HUES64 (cell line): ENCODE measurements at regions not wholly inside any gene's neighbourhood (a gene's known extent, or its start where the extent isn't known, plus 50 kb on each side); places are given as distances from the start of the nearest gene placed in this dataset.

Source experiments
- H3K27ac ChIP-seq: 2 replicates; pipeline ENCODE4 v1.7.0; 2013; ENCODE audit warnings: low read depth, low read length, inconsistent platforms
- H3K27me3 ChIP-seq: 2 replicates; pipeline ENCODE4 v1.6.1; 2013; ENCODE audit warnings: mild to moderate bottlenecking, low read length; ENCODE audit not compliant: insufficient read depth
- H3K36me3 ChIP-seq: 2 replicates; pipeline ENCODE4 v1.6.1; 2013; ENCODE audit warnings: mild to moderate bottlenecking, low read length; ENCODE audit not compliant: insufficient read depth
- H3K4me1 ChIP-seq: 2 replicates; pipeline ENCODE4 v1.6.1; 2013; ENCODE audit warnings: mild to moderate bottlenecking, low read length, moderate library complexity; ENCODE audit not compliant: insufficient read depth
- H3K4me3 ChIP-seq: 2 replicates; pipeline ENCODE4 v1.5.1; 2013; ENCODE audit warnings: mild to moderate bottlenecking, low read length, moderate library complexity
- H3K9ac ChIP-seq: 2 replicates; pipeline ENCODE4 v1.6.1; 2013; ENCODE audit warnings: mild to moderate bottlenecking, low read depth, low read length
- H3K9me3 ChIP-seq: 2 replicates; pipeline ENCODE4 v1.6.1; 2013; ENCODE audit warnings: low read depth, low read length; ENCODE audit not compliant: insufficient read depth
- WGBS: fragments of 150-250, 120-280 bp; methylation state at CpG from one replicate; pipeline ENCODE4 v1.1.7; 2013; ENCODE audit warnings: missing lambda C conversion rate; 5-methylcytosine and 5-hydroxymethylcytosine counted together

DNA sequence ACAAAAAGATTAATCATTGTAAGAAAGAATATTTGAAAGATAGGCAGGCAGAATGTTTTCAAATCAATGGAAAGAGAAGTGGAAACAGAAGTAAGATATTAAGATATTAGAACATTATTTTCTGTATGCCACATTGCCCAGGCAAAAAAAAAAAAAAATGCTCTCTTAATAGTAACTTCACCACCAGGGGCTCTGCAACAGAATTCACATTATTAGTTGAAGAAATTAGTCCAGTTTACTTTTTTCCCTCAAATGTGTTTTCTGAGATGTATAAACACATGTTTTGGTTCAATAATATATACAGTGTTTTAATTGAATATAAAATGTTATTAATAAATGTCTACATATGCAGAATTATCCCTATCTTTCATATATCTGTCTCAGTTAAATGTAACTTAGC lies 78.0 kb upstream of the ADAD1 start:
- H3K4me3 ChIP-seq, result no peak overlapping the region
- no peak overlapping the region for H3K9ac ChIP-seq
- H3K27ac ChIP-seq, result no peak overlapping the region

GRCh38 chr4:122305853-122306252 lies 73.0 kb upstream of the ADAD1 start:
- 78% methylated on average over 1 of the region's 1 CpG for WGBS
- Histone ChIP-seq H3K9ac (no peak overlapping the region), H3K36me3 (peaks cover 68% of the 10 kb centered on the region), H3K4me3 (no peak overlapping the region), H3K27ac (no peak overlapping the region), H3K27me3 (no peaks in the 10 kb centered on the region), H3K4me1 (no peaks in the 10 kb centered on the region; the same call in 1 of the 2 replicates), H3K9me3 (no peaks in the 10 kb centered on the region)

More for the DNA sequence above, 78.0 kb upstream of the ADAD1 start:
- Histone ChIP-seq H3K27me3 (no peaks in the 10 kb centered on the region), H3K36me3 (peaks cover 29% of the 10 kb centered on the region), H3K9me3 (no peaks in the 10 kb centered on the region), H3K4me1 (no peaks in the 10 kb centered on the region; the same call in 1 of the 2 replicates)

GRCh38 chr4:122309988-122310626 lies 68.7 kb upstream of the ADAD1 start:
- H3K4me1 ChIP-seq, result no peaks in the 10 kb centered on the region; the same call in 1 of the 2 replicates
- H3K27ac ChIP-seq, result no peak overlapping the region
- H3K4me3 ChIP-seq, result no peak overlapping the region
- peaks cover 58% of the 10 kb centered on the region for H3K36me3 ChIP-seq
- H3K27me3 ChIP-seq, result no peaks in the 10 kb centered on the region
- no peak overlapping the region for H3K9ac ChIP-seq
- no peaks in the 10 kb centered on the region for H3K9me3 ChIP-seq
- 100% methylated on average over 1 of the region's 3 CpGs for WGBS

- Histone ChIP-seq H3K27ac (no peak overlapping the region), H3K27me3 (no peaks in the 10 kb centered on the region), H3K9ac (no peak overlapping the region), H3K4me3 (no peak overlapping the region), H3K36me3 (peaks cover 67% of the 10 kb centered on the region), H3K4me1 (no peaks in the 10 kb centered on the region), H3K9me3 (no peaks in the 10 kb centered on the region)
- WGBS, result no CpG with 5 or more reads among the region's 1 CpG
Measured at GRCh38 chr4:122313006-122313646, 65.7 kb upstream of the ADAD1 start.

DNA sequence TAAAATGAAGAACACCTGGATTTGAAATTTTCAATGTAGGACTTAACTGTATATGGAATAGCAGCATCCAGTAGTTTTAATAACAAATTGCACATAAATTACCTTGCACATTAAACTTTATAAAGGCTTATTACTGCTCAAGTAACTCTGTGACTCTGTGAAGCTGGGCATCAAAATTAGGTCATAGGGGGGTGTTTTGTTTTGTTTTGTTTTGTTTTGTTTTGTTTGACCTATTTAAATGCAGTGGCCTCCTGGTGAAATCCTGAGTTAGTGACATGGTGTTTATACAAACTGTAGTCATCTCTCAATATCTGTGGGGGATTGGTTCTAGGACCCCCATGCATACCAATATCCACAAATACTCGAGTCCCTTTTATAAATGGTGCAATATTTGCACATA lies 51.9 kb upstream of the ADAD1 start:
- Histone ChIP-seq H3K36me3 (peaks cover 72% of the 10 kb centered on the region), H3K27me3 (no peaks in the 10 kb centered on the region), H3K9me3 (no peaks in the 10 kb centered on the region), H3K4me1 (no peaks in the 10 kb centered on the region), H3K4me3 (no peak overlapping the region), H3K9ac (no peak overlapping the region), H3K27ac (no peak overlapping the region)
- 100% methylated on average over 1 of the region's 1 CpG for WGBS

DNA sequence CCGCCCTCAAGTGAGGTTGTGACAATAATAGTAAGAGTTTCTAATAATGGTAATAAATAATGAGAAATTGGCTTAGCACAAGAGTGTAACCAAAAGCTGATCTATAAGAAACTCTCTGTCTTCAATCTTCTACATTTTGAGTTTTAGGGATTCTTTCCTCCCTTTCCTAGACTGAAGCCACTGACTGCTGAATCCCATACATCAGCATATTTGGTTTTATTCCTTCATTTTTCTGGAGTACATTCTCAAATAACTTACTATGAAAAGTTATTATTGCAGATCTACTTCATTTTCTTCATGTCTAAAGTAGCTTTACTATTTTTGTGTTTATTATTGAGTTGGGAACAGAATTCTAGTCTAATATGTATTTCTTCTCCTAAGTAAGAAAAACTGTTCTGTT lies 49.9 kb upstream of the ADAD1 start:
- Histone ChIP-seq H3K9ac (no peak overlapping the region), H3K27ac (no peak overlapping the region), H3K27me3 (no peaks in the 10 kb centered on the region), H3K9me3 (no peaks in the 10 kb centered on the region), H3K36me3 (peaks cover 74% of the 10 kb centered on the region), H3K4me3 (no peak overlapping the region), H3K4me1 (no peaks in the 10 kb centered on the region)
- 90% methylated on average over 1 of the region's 1 CpG for WGBS
